ENCODE measurements at regions not wholly inside any gene's neighbourhood (a gene's known extent, or its start where the extent isn't known, plus 50 kb on each side); places are given as distances from the start of the nearest gene placed in this dataset.

GRCh38 chr4:176436293-176436973, 116.7 kb downstream of the SPCS3 start:
- no peak for DNase-seq (ENCODE audit: low spot score in 2 of 2)
- no peak overlapping the region for H3K4me3 ChIP-seq (ENCODE audit: low read depth, poor library complexity, severe bottlenecking)
- intact Hi-C loops (cut with DNase I; ENCODE audit: low total_unique reads) = no loop called here
- 53 to 57% methylated on average over 5 of the region's 5 CpGs for WGBS, 2 donors
- TF ChIP-seq POLR2A (IDR thresholded peaks at IDR 0.05) = no peak
- no peak for TF ChIP-seq CTCF (IDR thresholded peaks at IDR 0.05)

- WGBS, 2 donors = 77 to 100% methylated on average over 1 of the region's 1 CpG
- TF ChIP-seq CTCF (IDR thresholded peaks at IDR 0.05) (no peak), POLR2A (IDR thresholded peaks at IDR 0.05) (no peak)
- intact Hi-C loops (cut with DNase I; ENCODE audit: low total_unique reads) = no loop called here
- no peak overlapping the region for H3K4me3 ChIP-seq (ENCODE audit: low read depth, poor library complexity, severe bottlenecking)
- DNase-seq (ENCODE audit: low spot score in 2 of 2) = no peak
Measured at GRCh38 chr4:176437756-176438155, 118.0 kb downstream of the SPCS3 start.

GRCh38 chr4:176438401-176438800, 118.6 kb downstream of the SPCS3 start:
- no peak for DNase-seq (ENCODE audit: low spot score in 2 of 2)
- 65 to 73% methylated on average over 2 of the region's 2 CpGs for WGBS, 2 donors
- intact Hi-C loops (cut with DNase I; ENCODE audit: low total_unique reads) = no loop called here
- TF ChIP-seq POLR2A (IDR thresholded peaks at IDR 0.05) (no peak), CTCF (IDR thresholded peaks at IDR 0.05) (no peak)
- no peak overlapping the region for H3K4me3 ChIP-seq (ENCODE audit: low read depth, poor library complexity, severe bottlenecking)

GRCh38 chr4:176439611-176440010, 119.8 kb downstream of the SPCS3 start:
- no peak for DNase-seq (ENCODE audit: low spot score in 2 of 2)
- intact Hi-C loops (cut with DNase I; ENCODE audit: low total_unique reads) = no loop called here
- 45 to 49% methylated on average over 2 of the region's 2 CpGs for WGBS, 2 donors
- H3K4me3 ChIP-seq (ENCODE audit: low read depth, poor library complexity, severe bottlenecking) = no peak overlapping the region
- TF ChIP-seq POLR2A (IDR thresholded peaks at IDR 0.05) (no peak), CTCF (IDR thresholded peaks at IDR 0.05) (no peak)

GRCh38 chr4:176440698-176441097, 120.9 kb downstream of the SPCS3 start:
- 84 to 86% methylated on average over 1 of the region's 1 CpG for WGBS, 2 donors
- intact Hi-C loops (cut with DNase I; ENCODE audit: low total_unique reads) = no loop called here
- DNase-seq (ENCODE audit: low spot score in 2 of 2) = no peak
- TF ChIP-seq CTCF (IDR thresholded peaks at IDR 0.05) (no peak), POLR2A (IDR thresholded peaks at IDR 0.05) (no peak)
- no peak overlapping the region for H3K4me3 ChIP-seq (ENCODE audit: low read depth, poor library complexity, severe bottlenecking)

GRCh38 chr4:176441594-176441993, 121.8 kb downstream of the SPCS3 start:
- no peak for TF ChIP-seq POLR2A (IDR thresholded peaks at IDR 0.05)
- TF ChIP-seq CTCF (IDR thresholded peaks at IDR 0.05) = no peak
- intact Hi-C loops (cut with DNase I; ENCODE audit: low total_unique reads) = no loop called here
- DNase-seq (ENCODE audit: low spot score in 2 of 2) = no peak
- WGBS, 2 donors = 83 to 90% methylated on average over 2 of the region's 2 CpGs
- no peak overlapping the region for H3K4me3 ChIP-seq (ENCODE audit: low read depth, poor library complexity, severe bottlenecking)
